ENCODE measurements at regions not wholly inside any gene's neighbourhood (a gene's known extent, or its start where the extent isn't known, plus 50 kb on each side); places are given as distances from the start of the nearest gene placed in this dataset.
"Not testable (repeated sequence)": the region's sequence is repeated elsewhere in the genome, so short reads cannot be mapped to it uniquely, and the experiment has no call there.

- no peak for DNase-seq (ENCODE audit: low read depth, low spot score)
- in situ Hi-C loops (cut with HindIII; ENCODE audit: low pct_unique_long_range_greater_than_20kb, low sequenced_read_pairs) = no loop called here
These were observed 82.7 kb upstream of the CD302 start for GRCh38 chr2:159880729-159881128.

GRCh38 chr2:159879051-159879604 lies 81.1 kb upstream of the CD302 start:
- in situ Hi-C loops (cut with HindIII; ENCODE audit: low pct_unique_long_range_greater_than_20kb, low sequenced_read_pairs) = no loop called here
- DNase-seq (ENCODE audit: low read depth, low spot score) = no peak

GRCh38 chr2:159875083-159875482 lies 77.1 kb upstream of the CD302 start:
- in situ Hi-C loops (cut with HindIII; ENCODE audit: low pct_unique_long_range_greater_than_20kb, low sequenced_read_pairs) = no loop called here
- DNase-seq (ENCODE audit: low read depth, low spot score) = no peak

- in situ Hi-C loops (cut with HindIII; ENCODE audit: low pct_unique_long_range_greater_than_20kb, low sequenced_read_pairs) = no loop called here
These were observed 75.2 kb upstream of the CD302 start for GRCh38 chr2:159873258-159873657.

GRCh38 chr2:159872353-159872752 lies 74.3 kb upstream of the CD302 start:
- in situ Hi-C loops (cut with HindIII; ENCODE audit: low pct_unique_long_range_greater_than_20kb, low sequenced_read_pairs) = no loop called here
- DNase-seq (ENCODE audit: low read depth, low spot score) = no peak

More at GRCh38 chr2:159873258-159873657, 75.2 kb upstream of the CD302 start:
- peak; percentile 27 for DNase-seq (ENCODE audit: low read depth, low spot score)

GRCh38 chr2:159868598-159869159 lies 70.7 kb upstream of the CD302 start:
- in situ Hi-C loops (cut with HindIII; ENCODE audit: low pct_unique_long_range_greater_than_20kb, low sequenced_read_pairs) = not testable (repeated sequence)

GRCh38 chr2:159867567-159868361 lies 69.8 kb upstream of the CD302 start:
- DNase-seq (ENCODE audit: low read depth, low spot score) = no peak
- in situ Hi-C loops (cut with HindIII; ENCODE audit: low pct_unique_long_range_greater_than_20kb, low sequenced_read_pairs) = no loop called here

More at GRCh38 chr2:159868598-159869159, 70.7 kb upstream of the CD302 start:
- DNase-seq (ENCODE audit: low read depth, low spot score) = not testable (repeated sequence)

- no peak for DNase-seq (ENCODE audit: low read depth, low spot score)
- in situ Hi-C loops (cut with HindIII; ENCODE audit: low pct_unique_long_range_greater_than_20kb, low sequenced_read_pairs) = no loop called here
These were observed 65.6 kb upstream of the CD302 start for GRCh38 chr2:159863526-159864160.

GRCh38 chr2:159860581-159861310 lies 62.7 kb upstream of the CD302 start:
- in situ Hi-C loops (cut with HindIII; ENCODE audit: low pct_unique_long_range_greater_than_20kb, low sequenced_read_pairs) = no loop called here
- DNase-seq (ENCODE audit: low read depth, low spot score) = no peak

- in situ Hi-C loops (cut with HindIII; ENCODE audit: low pct_unique_long_range_greater_than_20kb, low sequenced_read_pairs) = no loop called here
- DNase-seq (ENCODE audit: low read depth, low spot score) = no peak
These were observed 61.6 kb upstream of the CD302 start for GRCh38 chr2:159859583-159859982.

- in situ Hi-C loops (cut with HindIII; ENCODE audit: low pct_unique_long_range_greater_than_20kb, low sequenced_read_pairs) = no loop called here
- DNase-seq (ENCODE audit: low read depth, low spot score) = no peak
These were observed 58.8 kb upstream of the CD302 start for GRCh38 chr2:159856760-159857159.

- in situ Hi-C loops (cut with HindIII; ENCODE audit: low pct_unique_long_range_greater_than_20kb, low sequenced_read_pairs) = no loop called here
- DNase-seq (ENCODE audit: low read depth, low spot score) = no peak
These were observed 57.6 kb upstream of the CD302 start for GRCh38 chr2:159855557-159856061.

GRCh38 chr2:159855143-159855542 lies 57.1 kb upstream of the CD302 start:
- in situ Hi-C loops (cut with HindIII; ENCODE audit: low pct_unique_long_range_greater_than_20kb, low sequenced_read_pairs) = no loop called here

GRCh38 chr2:159854481-159854880 lies 56.5 kb upstream of the CD302 start:
- no peak for DNase-seq (ENCODE audit: low read depth, low spot score)
- in situ Hi-C loops (cut with HindIII; ENCODE audit: low pct_unique_long_range_greater_than_20kb, low sequenced_read_pairs) = no loop called here

More at GRCh38 chr2:159855143-159855542, 57.1 kb upstream of the CD302 start:
- DNase-seq (ENCODE audit: low read depth, low spot score) = no peak

- in situ Hi-C loops (cut with HindIII; ENCODE audit: low pct_unique_long_range_greater_than_20kb, low sequenced_read_pairs) = no loop called here
- no peak for DNase-seq (ENCODE audit: low read depth, low spot score)
These were observed 55.1 kb upstream of the CD302 start for GRCh38 chr2:159853101-159853500.

- in situ Hi-C loops (cut with HindIII; ENCODE audit: low pct_unique_long_range_greater_than_20kb, low sequenced_read_pairs) = no loop called here
- DNase-seq (ENCODE audit: low read depth, low spot score) = no peak
These were observed 53.9 kb upstream of the CD302 start for GRCh38 chr2:159851941-159852340.

GRCh38 chr2:159850789-159851188 lies 52.8 kb upstream of the CD302 start:
- in situ Hi-C loops (cut with HindIII; ENCODE audit: low pct_unique_long_range_greater_than_20kb, low sequenced_read_pairs) = no loop called here
- no peak for DNase-seq (ENCODE audit: low read depth, low spot score)

All from SK-MEL-5 (cell line).